Activated T-helper 1 cell treated with Interleukin-2 at 50 U/mL for 16 hours (primary cell): ENCODE measurements at regions not wholly inside any gene's neighbourhood (a gene's known extent, or its start where the extent isn't known, plus 50 kb on each side); places are given as distances from the start of the nearest gene placed in this dataset.

Source experiments
- DNase-seq: peaks from one replicate; pipeline ENCODE4 v3.0.0-alpha.2; 2020; ENCODE audit warnings: low read depth

- DNase-seq, result no peak
These were observed 251.0 kb upstream of the TNRC6C start for GRCh38 chr17:77707546-77707945.

GRCh38 chr17:77708049-77708448 lies 250.5 kb upstream of the TNRC6C start:
- no peak for DNase-seq

- DNase-seq, result no peak
These were observed 249.6 kb upstream of the TNRC6C start for GRCh38 chr17:77708936-77709335.

GRCh38 chr17:77709594-77709993 lies 248.9 kb upstream of the TNRC6C start:
- DNase-seq, result no peak

GRCh38 chr17:77712578-77712977 lies 245.9 kb upstream of the TNRC6C start:
- DNase-seq, result no peak

GRCh38 chr17:77716289-77716926 lies 242.1 kb upstream of the TNRC6C start:
- DNase-seq, result no peak

- DNase-seq, result no peak
These were observed 240.4 kb upstream of the TNRC6C start for GRCh38 chr17:77717941-77718668.

GRCh38 chr17:77718669-77718961 lies 239.9 kb upstream of the TNRC6C start:
- no peak for DNase-seq

- no peak for DNase-seq
These were observed 238.7 kb upstream of the TNRC6C start for GRCh38 chr17:77719806-77720205.

GRCh38 chr17:77720946-77721845 lies 237.3 kb upstream of the TNRC6C start:
- no peak for DNase-seq

GRCh38 chr17:77721846-77722160 lies 236.7 kb upstream of the TNRC6C start:
- DNase-seq, result no peak

- no peak for DNase-seq
These were observed 236.1 kb upstream of the TNRC6C start for GRCh38 chr17:77722366-77722765.

GRCh38 chr17:77723071-77723908 lies 235.2 kb upstream of the TNRC6C start:
- no peak for DNase-seq

- DNase-seq, result no peak
These were observed 234.3 kb upstream of the TNRC6C start for GRCh38 chr17:77723909-77724875.

GRCh38 chr17:77724876-77725615 lies 233.5 kb upstream of the TNRC6C start:
- DNase-seq, result no peak

- DNase-seq, result no peak
These were observed 232.7 kb upstream of the TNRC6C start for GRCh38 chr17:77725846-77726245.

- DNase-seq, result no peak
These were observed 231.9 kb upstream of the TNRC6C start for GRCh38 chr17:77726549-77727006.

GRCh38 chr17:77727037-77727615 lies 231.4 kb upstream of the TNRC6C start:
- DNase-seq, result no peak

GRCh38 chr17:77728474-77728795 lies 230.1 kb upstream of the TNRC6C start:
- no peak for DNase-seq

GRCh38 chr17:77728871-77729270 lies 229.6 kb upstream of the TNRC6C start:
- DNase-seq, result no peak
